ELR (cell line): ENCODE measurements at regions not wholly inside any gene's neighbourhood (a gene's known extent, or its start where the extent isn't known, plus 50 kb on each side); places are given as distances from the start of the nearest gene placed in this dataset.
A peak's percentile ranks its signal among the peaks of the same experiment; 100 is the strongest.

Experiments used
- DNase-seq: peaks from one replicate; pipeline ENCODE4 v3.0.0-alpha.2; 2015; ENCODE audit warnings: low read depth

DNA sequence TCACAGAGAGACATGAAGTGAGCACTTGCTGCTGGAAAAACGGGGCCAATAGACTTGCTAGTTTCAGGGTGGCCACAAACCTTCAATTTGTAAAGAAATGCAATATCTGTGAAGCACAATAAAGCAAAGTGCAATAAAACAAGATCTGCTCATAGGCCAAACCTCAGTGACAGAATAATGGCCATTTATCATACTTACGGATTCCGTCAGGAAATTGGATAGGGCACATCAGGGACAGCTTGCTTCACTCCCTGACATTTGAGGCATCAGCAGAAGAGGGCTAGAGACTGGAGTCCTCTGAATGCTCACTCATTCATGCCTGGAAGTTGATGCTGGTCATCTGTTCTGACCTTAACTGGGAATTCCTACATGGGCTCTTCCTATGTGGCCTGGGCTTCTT lies 165.5 kb upstream of the OPRM1 start:
- no peak for DNase-seq

DNA sequence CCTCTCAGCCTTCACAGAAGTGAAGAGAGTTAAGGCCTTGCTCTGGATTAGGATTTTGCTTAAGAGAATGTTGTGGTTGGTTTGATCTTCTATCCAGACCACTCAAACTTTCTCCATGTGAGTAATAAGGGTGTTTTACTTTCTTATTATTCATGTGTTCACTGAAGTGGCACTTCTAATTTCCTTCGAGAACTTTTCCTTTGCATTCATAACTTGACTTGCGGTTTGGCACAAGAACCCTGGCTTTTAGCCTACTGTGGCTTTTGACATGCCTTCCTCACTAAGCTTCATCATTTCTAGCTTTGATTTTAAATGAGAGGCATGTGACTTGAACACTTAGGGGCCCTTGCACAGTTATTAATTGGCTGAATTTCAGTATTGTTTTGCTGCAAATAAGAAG lies 166.1 kb upstream of the OPRM1 start:
- no peak for DNase-seq

DNA sequence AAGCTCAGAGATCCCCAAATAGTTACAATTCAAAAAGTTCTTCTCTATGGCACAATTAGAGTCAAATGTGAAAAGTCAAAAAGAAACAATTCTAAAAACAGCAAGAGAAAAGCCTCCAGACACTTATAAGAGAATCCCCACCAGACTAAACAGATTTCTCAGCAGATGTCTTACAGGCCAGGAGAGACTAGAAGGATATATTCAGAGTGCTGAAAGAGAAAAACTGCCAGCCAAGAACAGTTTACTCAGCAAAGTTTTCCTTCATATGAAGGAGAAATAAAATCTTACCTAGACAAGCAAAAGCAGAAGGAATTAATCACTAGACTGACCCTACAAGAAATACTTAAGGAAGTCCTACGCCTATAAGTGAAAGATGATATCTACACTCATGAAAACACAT lies 176.1 kb upstream of the OPRM1 start:
- no peak for DNase-seq

DNA sequence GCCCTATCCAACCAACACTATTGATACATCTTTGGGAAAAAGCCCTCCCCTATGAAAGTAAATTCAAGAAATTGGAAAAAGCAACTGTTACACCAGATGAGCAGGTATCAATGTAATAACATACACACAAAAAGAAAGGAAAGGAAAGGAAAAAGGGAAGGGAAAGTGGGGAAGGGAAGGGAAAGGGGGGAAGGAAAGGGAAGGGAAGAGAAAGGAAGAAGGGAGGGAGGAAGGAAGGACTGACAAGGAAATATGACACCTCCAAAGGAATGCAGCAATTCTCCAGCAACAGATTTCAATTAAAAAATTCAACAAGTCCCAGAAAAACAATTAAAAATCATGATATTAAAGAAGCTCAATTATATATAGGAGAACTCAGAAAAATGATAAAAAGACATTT lies 176.9 kb upstream of the OPRM1 start:
- DNase-seq: no peak

DNA sequence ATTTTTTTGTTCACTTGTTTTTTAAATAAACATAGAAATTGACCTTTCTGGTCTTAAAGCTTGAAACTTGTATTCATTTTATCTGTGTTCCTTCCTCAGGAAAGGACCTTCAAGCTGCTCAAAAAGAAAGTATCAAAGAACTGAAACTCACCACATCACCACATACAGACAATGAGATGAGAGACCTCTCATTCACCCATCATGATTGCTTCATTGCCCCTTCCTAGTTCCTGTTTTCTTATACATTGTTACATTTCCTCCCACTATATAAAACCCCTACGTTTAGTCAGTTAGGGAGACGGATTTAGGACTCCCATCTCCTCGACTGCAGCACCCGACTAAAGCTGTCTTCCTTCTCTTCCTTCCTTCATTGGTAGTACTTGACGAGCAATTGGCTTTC lies 180.5 kb upstream of the OPRM1 start:
- no peak for DNase-seq

DNA sequence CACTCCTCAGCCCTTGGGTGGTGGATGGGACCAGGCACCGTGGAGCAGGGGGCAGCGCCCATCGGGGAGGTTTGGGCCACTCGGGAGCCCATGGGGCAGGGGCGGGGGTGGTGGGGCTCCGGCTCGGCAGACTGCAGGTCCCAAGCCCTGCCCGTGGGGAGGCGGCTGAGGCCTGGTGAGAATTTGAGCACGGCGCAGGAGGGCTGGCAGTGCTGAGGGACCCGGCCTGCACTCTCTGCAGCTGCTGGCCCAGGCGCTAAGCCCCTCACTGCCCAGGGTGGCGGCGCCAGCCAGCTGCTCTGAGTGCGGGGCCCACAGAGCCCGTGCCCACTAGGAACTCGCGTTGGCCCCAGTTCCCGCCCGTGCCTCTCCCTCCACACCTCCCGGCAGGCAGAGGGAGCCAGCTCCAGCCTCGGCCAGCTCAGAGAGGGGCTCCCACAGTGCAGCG lies 182.1 kb upstream of the OPRM1 start:
- DNase-seq: no peak

DNA sequence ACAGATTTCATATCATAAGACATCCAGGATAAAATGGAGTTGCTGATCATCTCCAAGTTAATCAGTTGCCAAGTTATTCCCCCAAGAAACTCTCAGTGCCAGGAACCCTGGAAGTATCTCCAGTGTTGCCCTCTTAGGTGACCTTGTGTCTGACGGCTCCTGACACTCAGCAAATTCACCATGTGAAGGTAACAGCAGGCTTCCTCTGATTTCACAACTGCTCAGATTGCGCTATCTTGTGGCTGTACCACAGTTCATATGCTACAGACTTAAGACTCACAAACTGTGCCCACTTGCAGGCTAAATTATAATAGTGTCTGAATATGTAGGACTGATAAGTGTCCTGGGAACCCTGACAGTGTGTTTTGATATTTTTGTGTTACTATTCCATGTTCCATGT lies 186.6 kb upstream of the OPRM1 start:
- peak; percentile 3 for DNase-seq

DNA sequence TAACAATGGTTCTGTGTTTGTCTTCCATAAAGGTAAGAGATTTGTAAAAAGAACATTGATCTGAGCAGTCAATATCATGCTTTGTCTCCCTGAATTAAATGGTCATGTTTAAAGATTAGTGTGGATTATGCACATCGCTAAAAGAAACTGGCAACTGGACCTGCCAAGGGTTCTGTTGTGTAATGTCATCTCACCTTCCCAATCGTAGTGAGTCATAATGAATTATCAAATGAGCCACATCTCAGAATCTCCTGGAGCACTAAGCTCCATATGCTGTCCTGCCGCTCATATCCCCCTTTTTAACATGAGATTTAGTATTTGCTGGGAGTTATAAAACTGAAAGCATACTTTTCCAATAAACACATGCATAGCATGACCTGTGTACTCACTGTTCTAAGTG lies 187.0 kb upstream of the OPRM1 start:
- DNase-seq: no peak

DNA sequence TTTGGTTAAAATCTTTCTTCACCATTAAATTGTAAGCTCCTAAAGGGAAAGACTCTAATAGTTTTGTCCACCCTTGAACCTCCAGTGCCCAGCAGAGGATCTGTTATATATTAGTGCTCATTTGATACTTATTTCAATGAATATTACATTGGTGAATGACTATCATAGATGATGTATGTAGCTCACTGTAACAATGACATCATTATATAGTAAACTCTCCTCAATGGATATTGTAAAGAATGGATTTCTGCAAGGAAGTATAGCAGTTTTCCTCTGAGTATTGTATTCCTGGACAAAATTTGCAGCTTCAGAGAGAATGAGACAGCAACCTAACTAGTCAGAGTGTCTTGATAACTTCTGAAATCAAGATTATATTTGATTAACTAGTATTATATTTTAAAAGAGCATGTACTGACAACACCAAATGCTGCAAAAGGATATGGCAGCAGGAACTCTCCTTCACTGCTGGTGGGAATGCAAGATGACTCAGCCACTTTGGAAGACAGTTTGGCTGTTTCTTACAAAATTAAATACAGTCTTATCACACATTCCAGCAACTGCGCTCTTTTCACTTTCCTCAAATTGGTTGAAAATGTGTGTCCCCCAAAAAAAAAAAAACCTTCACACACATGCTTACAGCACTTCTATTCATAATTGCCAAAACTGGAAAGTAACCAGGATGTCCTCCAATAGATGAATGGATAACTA lies 189.8 kb upstream of the OPRM1 start:
- no peak for DNase-seq

DNA sequence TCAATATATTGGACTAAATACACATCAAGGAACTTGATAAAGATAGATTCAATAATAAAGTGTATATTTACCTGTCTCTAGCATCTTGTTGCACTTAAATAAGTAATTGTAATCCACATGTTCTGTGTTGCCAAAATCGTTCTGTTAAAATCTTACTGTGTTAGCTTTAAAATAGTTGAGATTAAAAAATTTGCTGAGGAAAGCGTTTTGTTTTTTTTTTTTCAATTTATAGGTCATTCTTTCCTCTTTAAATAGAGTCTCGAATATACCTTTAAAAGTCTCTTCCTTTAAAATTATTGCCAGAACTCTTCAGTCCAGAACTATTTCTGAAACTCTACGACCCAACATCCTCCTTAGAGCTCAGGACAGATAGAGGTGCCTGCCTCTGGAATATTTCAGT lies 195.6 kb upstream of the OPRM1 start:
- DNase-seq: no peak

DNA sequence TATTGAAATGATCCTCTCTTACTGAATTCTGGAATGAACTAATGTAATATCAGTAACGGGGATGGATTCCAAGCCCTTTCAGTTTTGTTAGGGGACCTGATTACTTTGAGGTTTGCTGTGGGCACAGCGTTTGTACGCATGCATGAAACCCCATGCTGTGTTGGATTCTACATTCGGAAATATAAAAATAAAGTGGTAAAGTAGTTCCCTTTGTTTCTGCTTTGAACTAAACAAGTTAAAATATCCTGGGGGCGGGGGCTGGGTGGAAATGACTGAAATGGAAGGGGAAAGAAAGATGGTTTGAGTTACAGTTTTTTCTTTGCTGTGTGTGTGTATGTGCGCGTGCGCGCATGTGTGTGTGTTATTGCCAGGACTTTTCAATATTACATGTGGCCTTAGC lies 196.5 kb upstream of the OPRM1 start:
- DNase-seq: no peak

DNA sequence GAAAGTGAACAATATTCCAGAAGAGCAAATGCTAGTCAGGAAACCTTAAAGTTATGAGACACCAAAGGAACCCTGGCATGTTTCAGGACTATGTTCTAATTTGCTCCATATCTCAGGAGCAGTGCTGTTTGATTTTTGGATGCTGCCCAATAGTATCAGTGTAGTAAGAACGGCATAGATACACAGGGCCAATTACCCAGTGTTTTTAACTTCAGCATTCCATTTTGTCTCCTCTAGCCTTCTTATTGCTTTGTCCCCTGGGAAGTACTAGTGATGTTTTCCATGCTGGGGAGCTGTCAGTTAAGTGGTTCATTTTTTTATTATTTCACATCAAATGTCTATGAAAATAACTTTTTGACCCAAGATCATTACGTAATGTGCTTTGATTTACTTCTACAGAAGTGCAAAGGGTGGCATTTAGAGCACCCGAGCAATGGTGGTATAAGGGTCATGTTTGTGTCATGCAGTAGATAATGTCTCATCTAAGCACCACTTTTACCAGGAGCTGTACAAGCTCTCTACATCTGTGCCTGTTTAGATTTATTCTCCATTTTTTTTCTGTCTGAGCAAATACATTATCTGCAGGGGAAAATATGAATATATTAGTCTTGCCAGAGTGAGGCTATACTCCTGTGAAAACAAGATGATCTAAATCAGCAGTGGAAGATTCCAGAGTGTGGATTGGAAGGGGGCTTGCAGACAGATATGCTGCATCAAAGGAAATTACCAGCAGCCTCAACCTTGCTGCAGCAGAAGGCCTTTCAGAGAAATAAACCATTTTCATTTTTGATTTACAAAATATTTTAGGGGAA lies 198.8 kb upstream of the OPRM1 start:
- no peak for DNase-seq

DNA sequence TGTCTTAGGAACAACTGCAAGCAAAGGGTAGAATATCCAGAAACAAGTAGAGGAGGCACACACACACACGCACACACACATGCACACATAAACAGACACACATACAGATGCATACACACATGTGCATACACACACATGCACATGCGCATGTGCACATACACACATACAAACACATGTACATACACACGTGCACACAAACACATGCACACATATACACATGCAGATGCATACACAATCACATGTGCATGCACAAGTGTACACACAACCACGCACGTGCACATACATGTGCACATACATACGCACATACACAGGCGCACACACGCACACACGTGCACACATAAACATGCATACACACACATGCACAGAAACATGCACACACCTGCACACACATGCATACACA lies 206.5 kb upstream of the OPRM1 start:
- no peak for DNase-seq

DNA sequence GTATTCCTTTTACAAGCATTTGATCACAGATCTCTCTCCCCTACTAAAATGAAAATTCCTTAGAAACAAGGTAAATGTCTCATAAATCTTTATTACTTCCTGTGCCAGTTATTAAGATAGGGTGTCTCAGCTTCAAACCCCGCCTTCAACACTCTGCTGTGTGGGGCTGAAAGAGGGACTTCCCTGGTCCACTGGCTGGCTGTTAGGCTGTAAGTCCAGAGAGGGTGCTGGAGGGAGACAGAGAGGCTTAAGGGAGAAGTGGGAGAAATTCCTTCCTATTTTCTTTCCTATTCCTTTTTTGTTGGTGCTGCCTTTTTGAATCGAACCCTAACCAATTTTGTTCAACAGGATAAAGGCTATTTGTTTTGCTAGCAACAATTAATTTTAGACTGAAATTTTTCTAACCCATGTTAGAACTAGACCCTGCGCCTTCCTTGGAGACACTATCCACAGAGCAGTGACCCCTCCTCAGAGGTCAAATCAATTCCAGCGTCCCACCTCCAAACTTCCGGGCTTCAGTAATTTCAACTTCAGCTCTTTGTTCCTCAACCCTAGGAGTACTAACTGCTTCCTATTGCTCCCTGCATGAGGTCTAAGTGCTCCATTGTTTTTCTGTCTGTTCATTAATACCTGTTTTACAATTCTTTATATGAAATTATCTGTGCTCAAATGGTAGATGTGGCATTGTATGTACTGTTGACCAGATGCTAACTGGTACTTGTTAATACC lies 207.5 kb upstream of the OPRM1 start:
- DNase-seq: no peak

DNA sequence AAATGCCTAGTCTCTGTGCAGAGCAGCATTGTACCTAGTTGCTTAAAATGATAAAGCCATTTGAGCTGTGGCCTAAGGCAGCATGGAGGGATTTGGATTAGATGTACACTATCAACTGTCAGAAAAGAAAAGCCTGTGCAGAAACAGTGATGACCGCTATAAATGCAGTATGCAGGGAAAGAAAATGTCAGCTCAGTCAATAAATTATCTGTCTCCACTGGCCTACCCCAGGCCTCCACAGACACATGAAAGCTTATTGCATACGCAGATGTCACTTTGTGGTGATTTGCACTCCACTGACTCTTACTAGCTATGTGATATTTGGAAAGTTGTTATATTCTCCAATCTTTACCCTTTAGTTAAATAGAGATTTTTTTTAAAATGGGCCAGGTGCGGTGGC lies 221.9 kb upstream of the OPRM1 start:
- no peak for DNase-seq

DNA sequence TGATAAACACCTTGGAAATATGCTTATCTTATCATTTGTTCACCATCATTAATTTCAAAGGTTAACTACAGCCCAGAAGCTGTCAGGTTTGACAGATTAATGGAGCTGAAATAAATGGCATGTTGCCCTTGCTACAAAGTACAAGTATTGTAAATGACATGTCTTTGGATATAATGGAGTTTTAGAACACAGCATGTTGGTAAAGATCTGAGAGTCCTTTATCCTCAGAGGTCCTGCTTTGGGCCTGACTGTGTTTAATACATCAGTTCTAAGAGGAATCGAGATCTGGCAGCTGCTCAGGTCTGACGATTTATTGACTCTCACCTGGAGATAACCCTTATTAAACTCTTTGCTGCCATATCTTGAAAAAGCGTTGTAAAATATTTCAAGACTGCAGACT lies 222.7 kb upstream of the OPRM1 start:
- DNase-seq: no peak

DNA sequence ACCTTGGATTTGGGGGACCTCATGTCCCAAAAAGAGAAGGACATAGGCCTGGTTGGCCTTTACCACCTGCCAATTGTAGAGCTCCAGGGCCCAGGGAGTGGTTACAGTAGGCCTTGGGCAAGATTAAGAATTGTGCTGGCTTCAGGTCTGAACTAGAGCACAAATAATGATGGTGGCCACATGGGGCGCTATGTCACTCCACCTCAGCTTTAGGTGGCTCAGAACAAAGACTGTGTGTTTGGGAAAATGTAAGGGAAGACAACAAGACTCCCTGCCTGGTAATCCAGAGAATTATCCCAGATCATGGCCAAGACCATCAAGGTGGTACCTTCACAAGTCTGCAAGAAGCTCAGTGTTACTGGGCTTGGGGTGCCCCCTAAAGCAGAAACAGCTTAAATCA lies 224.9 kb upstream of the OPRM1 start:
- DNase-seq: peak; percentile 4

DNA sequence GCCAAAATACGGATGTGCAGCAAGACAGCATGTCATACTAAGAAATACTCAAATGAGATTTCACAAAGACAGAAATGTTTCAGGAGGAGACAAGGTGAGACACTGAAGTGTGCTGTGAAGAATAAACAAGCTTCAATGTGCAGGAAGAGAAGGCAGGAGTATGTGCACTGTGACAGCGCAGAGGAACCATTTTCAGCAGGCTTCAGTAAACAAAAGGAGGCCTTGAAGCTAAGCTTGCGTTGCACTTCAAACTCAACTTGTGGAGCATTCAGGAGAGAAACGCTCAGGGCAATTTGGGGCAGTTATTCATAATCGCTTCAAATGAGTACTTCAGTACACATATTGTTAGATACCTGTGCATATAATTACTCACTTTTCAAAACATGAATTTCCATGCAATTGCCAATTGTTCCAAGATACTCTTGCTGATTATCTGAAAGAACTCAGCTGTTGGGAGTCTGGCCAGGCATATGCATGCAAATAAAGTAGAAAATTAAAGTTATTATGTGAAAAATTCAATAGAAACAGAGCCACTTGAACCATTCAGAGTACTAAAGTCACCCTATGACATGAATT lies 234.2 kb upstream of the OPRM1 start:
- no peak for DNase-seq

DNA sequence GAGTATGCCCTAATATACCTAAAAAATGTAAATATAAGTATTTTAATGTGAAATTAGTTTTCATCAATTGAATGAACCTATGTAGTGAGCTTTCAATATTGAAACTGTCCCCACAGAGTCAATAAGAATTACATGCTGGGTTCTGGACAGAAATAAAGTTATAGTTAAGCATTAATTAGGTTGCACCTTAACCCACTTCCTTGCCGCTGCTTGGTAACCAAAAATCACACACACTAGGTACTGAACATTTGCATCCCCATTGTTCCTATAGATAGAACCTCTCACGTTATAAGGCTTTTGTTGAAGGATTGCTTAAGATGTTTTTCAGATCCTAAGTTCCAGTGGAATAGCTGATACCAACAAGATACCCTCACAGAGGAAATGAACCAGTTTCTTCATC lies 237.1 kb upstream of the OPRM1 start:
- no peak for DNase-seq

DNA sequence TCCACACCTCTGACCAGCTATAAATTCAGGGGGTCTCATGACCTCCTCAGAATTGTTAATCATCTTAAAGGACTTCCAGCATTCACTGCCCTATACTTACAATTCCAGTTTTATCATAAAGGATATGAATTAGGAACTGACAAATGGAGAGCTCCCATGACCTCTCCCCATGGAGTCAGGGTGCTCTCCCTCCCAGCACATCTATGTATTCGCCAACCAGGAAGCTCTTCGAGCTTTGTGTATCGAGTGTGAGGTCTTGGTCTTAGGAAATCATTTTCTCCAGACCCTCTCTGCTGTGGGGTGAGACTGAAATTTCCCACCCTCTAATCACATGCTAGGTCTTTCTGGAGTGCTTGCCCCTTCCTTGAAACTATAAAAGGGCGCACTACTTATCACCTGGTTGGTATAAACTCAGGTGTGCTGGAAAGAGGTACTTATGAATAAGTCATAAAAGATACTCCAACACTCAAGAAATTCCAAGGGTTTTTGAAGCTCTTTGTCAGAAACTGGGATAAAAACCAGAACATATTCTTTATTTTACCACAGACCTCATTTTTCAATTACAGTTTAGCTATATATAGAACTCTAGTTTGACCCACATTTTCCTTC lies 238.4 kb upstream of the OPRM1 start:
- no peak for DNase-seq

DNA sequence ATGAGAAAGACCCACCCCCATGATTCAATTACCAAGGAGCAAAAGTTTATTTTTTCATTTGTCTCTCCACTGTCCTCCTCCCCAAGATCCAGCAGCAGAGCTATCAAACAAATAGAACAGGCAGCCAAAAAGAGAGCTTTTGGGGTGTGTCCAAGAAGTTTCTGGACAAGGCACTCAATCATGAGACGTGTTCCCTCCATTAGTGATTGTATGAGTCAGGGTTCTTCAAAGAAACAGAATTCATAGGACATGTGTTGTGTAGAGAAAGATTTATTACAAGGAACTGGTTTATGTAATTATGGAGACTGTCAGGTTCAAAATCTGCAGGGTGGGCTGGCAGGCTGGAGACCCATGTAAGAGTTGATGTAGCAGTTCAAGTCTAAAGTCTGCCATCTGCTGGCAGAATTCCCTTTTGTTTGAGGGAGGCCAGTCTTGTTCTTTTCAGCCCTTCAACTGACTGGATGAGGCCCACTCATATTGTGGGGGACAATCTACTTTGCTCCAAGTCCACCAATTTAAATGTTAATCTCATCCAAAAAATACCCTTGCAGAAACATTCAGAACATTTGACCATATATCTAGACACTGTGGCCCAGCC lies 248.1 kb upstream of the OPRM1 start:
- peak; percentile 22 for DNase-seq

DNA sequence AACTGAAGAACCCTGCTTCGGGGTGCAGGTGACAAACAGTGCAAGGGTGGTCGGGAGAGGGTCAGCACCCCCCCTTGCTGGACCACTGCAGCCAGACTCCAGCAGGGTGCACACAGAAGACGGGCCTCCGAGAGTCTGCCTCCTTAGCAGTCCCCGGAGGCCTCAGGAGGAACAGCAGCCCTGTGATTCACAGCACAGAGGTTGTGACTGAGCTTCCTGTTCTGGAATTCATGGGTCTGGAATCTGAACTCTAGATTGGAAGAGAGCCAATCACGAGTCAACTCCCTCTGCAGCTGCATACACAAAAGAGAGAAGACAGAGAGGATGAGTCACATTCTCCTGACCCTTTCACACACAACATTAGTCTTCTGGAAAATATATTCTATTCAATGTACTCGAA lies 249.0 kb upstream of the OPRM1 start:
- peak; percentile 79 for DNase-seq
